AG04450 (cell line): ENCODE measurements at regions not wholly inside any gene's neighbourhood (a gene's known extent, or its start where the extent isn't known, plus 50 kb on each side); places are given as distances from the start of the nearest gene placed in this dataset.

ENCODE experiments used
- CTCF ChIA-PET: fragments of 300-600, 350-600 bp; formaldehyde crosslinking; extraction: SDS; loops from one replicate; lab custom pipeline; 2022; ENCODE audit warnings: antibody characterized with exemption, inconsistent platforms; lab: Charles Lee
- POLR2A ChIA-PET: fragments of 350-600 bp; formaldehyde crosslinking; extraction: SDS; loops from one replicate; lab custom pipeline; 2021; ENCODE audit warnings: antibody characterized with exemption, inconsistent platforms; lab: Yijun Ruan, JAX
- DNase-seq: peaks from one replicate; pipeline ENCODE4 v3.0.0-alpha.2; 2011; ENCODE audit warnings: low read depth, low spot score
- H3K27ac ChIP-seq: one replicate; pipeline ENCODE4 v1.5.1; 2012; ENCODE audit warnings: low read depth, low read length, control low read depth
- H3K27me3 ChIP-seq: one replicate; pipeline ENCODE4 v1.6.0; 2012; ENCODE audit warnings: low read length; ENCODE audit not compliant: control insufficient read depth, insufficient read depth
- H3K4me3 ChIP-seq: 2 replicates; pipeline ENCODE4 v1.5.1; 2011; ENCODE audit warnings: mild to moderate bottlenecking, low read depth, low read length, control low read depth
- H3K9me3 ChIP-seq: 2 replicates; pipeline ENCODE4 v1.5.1; 2012; ENCODE audit warnings: low read length; ENCODE audit not compliant: control insufficient read depth, insufficient read depth
- CTCF ChIP-seq: IDR thresholded peaks from 2 replicates; pipeline ENCODE4 v1.5.1; 2011; ENCODE audit warnings: low read depth, low read length, control low read depth, inconsistent platforms

- ChIA-PET POLR2A (no interaction called here), CTCF (interaction anchor here (0.6 kb wide), 1 partner anchor 16 kb away, joined by 4 read pairs; no protein-coding TSS in a partner anchor)
- no peak overlapping the region for H3K4me3 ChIP-seq
- TF ChIP-seq CTCF, result no peak
- no peak for DNase-seq
- H3K9me3 ChIP-seq, result no peaks in the 10 kb centered on the region
- H3K27me3 ChIP-seq, result no peaks in the 10 kb centered on the region
- H3K27ac ChIP-seq, result no peak overlapping the region
Observed at GRCh38 chr5:88377705-88378656, 109.3 kb upstream of the TMEM161B start.

- CTCF ChIA-PET, result interaction anchor here (0.6 kb wide), 1 partner anchor 17 kb away, joined by 4 read pairs; no protein-coding TSS in a partner anchor
- no peak overlapping the region for H3K27ac ChIP-seq
- POLR2A ChIA-PET, result no interaction called here
Observed at GRCh38 chr5:88377240-88377639, 108.6 kb upstream of the TMEM161B start.

GRCh38 chr5:88376728-88377127 lies 108.1 kb upstream of the TMEM161B start:
- Histone ChIP-seq H3K9me3 (no peaks in the 10 kb centered on the region), H3K27me3 (no peaks in the 10 kb centered on the region), H3K27ac (no peak overlapping the region), H3K4me3 (no peak overlapping the region)
- no peak for TF ChIP-seq CTCF
- ChIA-PET POLR2A (no interaction called here), CTCF (no interaction called here)
- no peak for DNase-seq

More at GRCh38 chr5:88377240-88377639, 108.6 kb upstream of the TMEM161B start:
- Histone ChIP-seq H3K4me3 (no peak overlapping the region), H3K9me3 (no peaks in the 10 kb centered on the region), H3K27me3 (no peaks in the 10 kb centered on the region)
- no peak for DNase-seq
- TF ChIP-seq CTCF, result no peak

- Histone ChIP-seq H3K4me3 (no peak overlapping the region), H3K9me3 (no peaks in the 10 kb centered on the region), H3K27me3 (no peaks in the 10 kb centered on the region), H3K27ac (no peak overlapping the region)
- DNase-seq, result no peak
- POLR2A ChIA-PET, result no interaction called here
- TF ChIP-seq CTCF, result no peak
- CTCF ChIA-PET, result no interaction called here
Observed at GRCh38 chr5:88374391-88374790, 105.7 kb upstream of the TMEM161B start.

GRCh38 chr5:88370824-88371223 lies 102.2 kb upstream of the TMEM161B start:
- no peak overlapping the region for H3K27ac ChIP-seq
- ChIA-PET POLR2A (no interaction called here), CTCF (no interaction called here)
- no peaks in the 10 kb centered on the region for H3K9me3 ChIP-seq
- no peaks in the 10 kb centered on the region for H3K27me3 ChIP-seq
- no peak for DNase-seq
- no peak overlapping the region for H3K4me3 ChIP-seq
- no peak for TF ChIP-seq CTCF
